ENCODE measurements at regions not wholly inside any gene's neighbourhood (a gene's known extent, or its start where the extent isn't known, plus 50 kb on each side); places are given as distances from the start of the nearest gene placed in this dataset.
A peak's percentile ranks its signal among the peaks of the same experiment; 100 is the strongest.

DNA sequence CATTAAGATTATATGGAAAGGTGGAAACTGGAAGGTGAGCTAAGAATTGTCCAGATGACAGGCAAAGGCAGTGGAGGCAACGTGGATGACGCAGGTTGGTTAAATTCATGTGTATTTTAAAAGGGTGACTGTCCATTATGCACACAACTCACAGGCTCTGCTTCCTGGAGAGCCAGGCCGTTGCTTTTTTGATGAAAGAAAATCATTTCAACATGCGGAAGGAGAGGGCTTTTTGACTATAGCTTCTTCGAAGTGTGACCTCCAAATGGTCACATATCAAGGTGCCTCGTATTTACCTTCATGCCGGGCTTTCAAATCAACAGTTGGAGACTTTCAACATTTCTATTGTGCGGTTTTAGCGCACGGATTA, 126.7 kb downstream of the MYCN start:
- no peaks in the 10 kb centered on the region; the same call in 1 of the 2 replicates for H3K27me3 ChIP-seq (ENCODE audit: insufficient read depth, low read length)
- peaks cover 4% of the 10 kb centered on the region; the same call in 1 of the 2 replicates for H3K4me1 ChIP-seq (ENCODE audit: insufficient read depth, low read length)
- H4K91ac ChIP-seq (ENCODE audit: insufficient read length, low read depth, low read length) = no peak overlapping the region
- H3K9ac ChIP-seq (ENCODE audit: extremely low read depth, insufficient read length, low read length) = no peak overlapping the region
- no peak overlapping the region for H3K4ac ChIP-seq (ENCODE audit: low read depth, low read length)
- H2BK120ac ChIP-seq (ENCODE audit: low read depth, low read length, poor library complexity, severe bottlenecking) = no peak overlapping the region
- TF ChIP-seq, protein P1, sequence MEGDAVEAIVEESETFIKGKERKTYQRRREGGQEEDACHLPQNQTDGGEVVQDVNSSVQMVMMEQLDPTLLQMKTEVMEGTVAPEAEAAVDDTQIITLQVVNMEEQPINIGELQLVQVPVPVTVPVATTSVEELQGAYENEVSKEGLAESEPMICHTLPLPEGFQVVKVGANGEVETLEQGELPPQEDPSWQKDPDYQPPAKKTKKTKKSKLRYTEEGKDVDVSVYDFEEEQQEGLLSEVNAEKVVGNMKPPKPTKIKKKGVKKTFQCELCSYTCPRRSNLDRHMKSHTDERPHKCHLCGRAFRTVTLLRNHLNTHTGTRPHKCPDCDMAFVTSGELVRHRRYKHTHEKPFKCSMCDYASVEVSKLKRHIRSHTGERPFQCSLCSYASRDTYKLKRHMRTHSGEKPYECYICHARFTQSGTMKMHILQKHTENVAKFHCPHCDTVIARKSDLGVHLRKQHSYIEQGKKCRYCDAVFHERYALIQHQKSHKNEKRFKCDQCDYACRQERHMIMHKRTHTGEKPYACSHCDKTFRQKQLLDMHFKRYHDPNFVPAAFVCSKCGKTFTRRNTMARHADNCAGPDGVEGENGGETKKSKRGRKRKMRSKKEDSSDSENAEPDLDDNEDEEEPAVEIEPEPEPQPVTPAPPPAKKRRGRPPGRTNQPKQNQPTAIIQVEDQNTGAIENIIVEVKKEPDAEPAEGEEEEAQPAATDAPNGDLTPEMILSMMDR (conservative IDR thresholded peaks at IDR 0.05) = no peak
- no peak overlapping the region for H3K4me2 ChIP-seq (ENCODE audit: insufficient read depth, insufficient read length, low read length)
- H3K4me1 Mint-ChIP-seq = peaks cover 19 to 25% of the 10 kb centered on the region in 2 experiments
- H3K9me3 Mint-ChIP-seq = peaks cover 30% of the 10 kb centered on the region in 2 experiments
- no peak overlapping the region for H2BK5ac ChIP-seq (ENCODE audit: insufficient read length, low read length)
- no peak overlapping the region for H2AFZ ChIP-seq (ENCODE audit: low read length)
- no peak overlapping the region for H4K8ac ChIP-seq (replicated peaks; ENCODE audit: insufficient read length, low read depth, low read length)
- DNase-seq = no peak
- no peaks in the 10 kb centered on the region for H3K23me2 ChIP-seq (ENCODE audit: insufficient read length, low read depth, low read length, poor library complexity, severe bottlenecking)
- no CpG with 5 or more reads among the region's 10 CpGs for WGBS (ENCODE audit: extremely low coverage, insufficient read length, low lambda C conversion rate)
- H2AK5ac ChIP-seq (ENCODE audit: insufficient read length, low read length) = no peak overlapping the region
- H3K23ac ChIP-seq (ENCODE audit: insufficient read length, low read depth, low read length) = no peak overlapping the region
- peak overlapping the region in 1 of 2 experiments; percentile 5; a peak in 1 of 5 replicates for H3K4me3 Mint-ChIP-seq
- peaks cover 15 to 30% (median 21%) of the 10 kb centered on the region in 3 experiments for H3K36me3 Mint-ChIP-seq (ENCODE audit: insufficient read depth in 1 of 3, low read depth in 3 of 3)
- H3T11ph ChIP-seq (ENCODE audit: low read length) = no peak overlapping the region
- no peak overlapping the region for H3K14ac ChIP-seq (ENCODE audit: insufficient read depth, low read length)
- H3K27ac Mint-ChIP-seq = no peak overlapping the region
- H3K79me2 ChIP-seq (ENCODE audit: insufficient read depth, low read length) = no peaks in the 10 kb centered on the region
- H3K56ac ChIP-seq (ENCODE audit: insufficient read length, low read depth, low read length) = no peak overlapping the region
- H3K79me1 ChIP-seq (ENCODE audit: insufficient read depth, low read depth, low read length, poor library complexity, severe bottlenecking) = no peaks in the 10 kb centered on the region
- peaks cover 4% of the 10 kb centered on the region for H3K27me3 Mint-ChIP-seq (ENCODE audit: low read depth)
- H3K9me3 ChIP-seq (ENCODE audit: control insufficient read depth, low read depth, low read length) = peaks cover 16% of the 10 kb centered on the region
- no peak overlapping the region for H2BK20ac ChIP-seq (ENCODE audit: low read depth, low read length, poor library complexity, severe bottlenecking)
- no peak overlapping the region for H4K5ac ChIP-seq (ENCODE audit: insufficient read length, low read depth, low read length)
- no peak overlapping the region for H2BK15ac ChIP-seq (ENCODE audit: low read depth, low read length)
- H4K20me1 ChIP-seq (ENCODE audit: control insufficient read depth, insufficient read depth, insufficient read length) = no peaks in the 10 kb centered on the region
- H2BK12ac ChIP-seq (ENCODE audit: insufficient read length, low read depth, low read length) = no peak overlapping the region
- H3K18ac ChIP-seq (ENCODE audit: insufficient read length, low read depth, low read length) = no peak overlapping the region
- no peak overlapping the region for H3K27ac ChIP-seq (ENCODE audit: insufficient read length, low read depth, low read length)

Measured in H9 (cell line).